CD14-positive monocyte (primary cell): ENCODE measurements at regions not wholly inside any gene's neighbourhood (a gene's known extent, or its start where the extent isn't known, plus 50 kb on each side); places are given as distances from the start of the nearest gene placed in this dataset.

ENCODE experiments used
- DNase-seq, 3 donors: peaks; one replicate each; pipeline ENCODE4 v3.0.0-alpha.2; 2011 to 2022
- H2AFZ ChIP-seq: 2 replicates; pipeline ENCODE4 v1.6.0; 2012; ENCODE audit warnings: mild to moderate bottlenecking, low read depth, low read length, inconsistent platforms; ENCODE audit not compliant: insufficient read depth, poor library complexity, severe bottlenecking
- H3K27ac ChIP-seq, 2 donors: 1 replicate in 1 of 2; 2 replicates in 1 of 2; pipeline ENCODE4 v1.5.1; 2012 to 2013; ENCODE audit warnings: low read length in 2 of 2, control low read depth in 1 of 2, inconsistent platforms in 1 of 2, low read depth in 1 of 2, mild to moderate bottlenecking in 1 of 2
- H3K27me3 ChIP-seq, 2 donors: one replicate each; pipeline versions ENCODE4 v1.6.0 to v1.6.1; 2011 to 2013; ENCODE audit warnings: low read length in 2 of 2; ENCODE audit not compliant: control insufficient read depth in 2 of 2, insufficient read depth in 2 of 2
- H3K36me3 ChIP-seq, 2 donors: replicated peaks in 1 of 2; 1 replicate in 1 of 2; 2 replicates in 1 of 2; pipeline versions ENCODE4 v1.5.1 to v1.6.1; 2012 to 2013; ENCODE audit warnings: low read length in 2 of 2, control low read depth in 1 of 2, inconsistent platforms in 1 of 2, mild to moderate bottlenecking in 1 of 2; ENCODE audit not compliant: insufficient read depth in 2 of 2, control insufficient read depth in 1 of 2
- H3K4me1 ChIP-seq, 2 donors: 1 replicate in 1 of 2; 2 replicates in 1 of 2; pipeline versions ENCODE4 v1.5.1 to v1.6.1; 2012 to 2013; ENCODE audit warnings: low read length in 2 of 2, control low read depth in 1 of 2, inconsistent platforms in 1 of 2, mild to moderate bottlenecking in 1 of 2, moderate library complexity in 1 of 2; ENCODE audit not compliant: insufficient read depth in 2 of 2, control insufficient read depth in 1 of 2
- H3K4me2 ChIP-seq: replicated peaks from 2 replicates; pipeline ENCODE3; 2012; ENCODE audit warnings: low read length, moderate library complexity, mild to moderate bottlenecking; ENCODE audit not compliant: poor library complexity, severe bottlenecking; ENCODE audit errors: extremely low read depth
- H3K4me3 ChIP-seq, 3 experiments: fragments of 200-600 bp in 1 of 3; sonication (generic) in 1 of 3; replicated peaks in 1 of 3; 1 replicate in 2 of 3; 2 replicates in 1 of 3; pipeline ENCODE4 v1.5.1; 2011 to 2013; ENCODE audit warnings: low read length in 3 of 3, mild to moderate bottlenecking in 3 of 3, control low read depth in 2 of 3, low read depth in 2 of 3, inconsistent platforms in 1 of 3, moderate library complexity in 1 of 3
- H3K79me2 ChIP-seq: 2 replicates; pipeline ENCODE4 v1.6.0; 2012; ENCODE audit warnings: mild to moderate bottlenecking, control low read depth, inconsistent platforms, low read length, moderate library complexity; ENCODE audit not compliant: insufficient read depth
- H3K9ac ChIP-seq: 2 replicates; pipeline ENCODE4 v1.6.0; 2017; ENCODE audit warnings: low read length, mild to moderate bottlenecking; ENCODE audit not compliant: insufficient read depth, poor library complexity, severe bottlenecking
- H3K9me3 ChIP-seq, 2 donors: replicated peaks in 1 of 2; 1 replicate in 1 of 2; 2 replicates in 1 of 2; pipeline versions ENCODE4 v1.5.1 to v1.6.1; 2012 to 2013; ENCODE audit warnings: low read length in 2 of 2, control low read depth in 1 of 2; ENCODE audit not compliant: control insufficient read depth in 1 of 2, insufficient read depth in 1 of 2
- H4K20me1 ChIP-seq: 2 replicates; pipeline ENCODE4 v1.6.0; 2012; ENCODE audit warnings: mild to moderate bottlenecking, low read length, control low read depth, moderate library complexity; ENCODE audit not compliant: insufficient read depth
- H3K27ac Mint-ChIP-seq, 7 donors: one replicate each; pipeline ENCODE4 v1.8.0; 2020; ENCODE audit warnings: mild to moderate bottlenecking in 7 of 7, mixed read lengths in 7 of 7, moderate library complexity in 6 of 7, inconsistent platforms in 2 of 7
- H3K27me3 Mint-ChIP-seq, 3 donors: one replicate each; pipeline ENCODE4 v1.8.0; 2021 to 2022; ENCODE audit warnings: low read depth in 3 of 3, mild to moderate bottlenecking in 3 of 3, mixed read lengths in 3 of 3, moderate library complexity in 3 of 3, inconsistent platforms in 1 of 3
- H3K36me3 Mint-ChIP-seq, 2 donors: one replicate each; pipeline ENCODE4 v1.8.0; 2020; ENCODE audit warnings: mixed read lengths in 2 of 2, inconsistent platforms in 1 of 2, mild to moderate bottlenecking in 1 of 2
- H3K4me1 Mint-ChIP-seq: one replicate; pipeline ENCODE4 v1.8.0; 2020; ENCODE audit warnings: mild to moderate bottlenecking, mixed read lengths
- H3K4me3 Mint-ChIP-seq, 2 donors: one replicate each; pipeline ENCODE4 v1.8.0; 2020; ENCODE audit warnings: mild to moderate bottlenecking in 2 of 2, mixed read lengths in 2 of 2, moderate library complexity in 1 of 2
- H3K9me3 Mint-ChIP-seq, 7 donors: one replicate each; pipeline ENCODE4 v1.8.0; 2020 to 2022; ENCODE audit warnings: mixed read lengths in 7 of 7, mild to moderate bottlenecking in 6 of 7, moderate library complexity in 6 of 7, inconsistent platforms in 2 of 7
- WGBS: methylation state at CpG from one replicate; pipeline ENCODE4 v1.1.5; 2013; ENCODE audit warnings: missing lambda C conversion rate; ENCODE audit not compliant: insufficient coverage; 5-methylcytosine and 5-hydroxymethylcytosine counted together
- intact Hi-C, 2 donors: fragments of 100-400 bp; cut with micrococcal nuclease; formaldehyde crosslinking; loops; one replicate each; pipeline versions ENCODE4 v1.15.0 to v1.15.1; 2023
- TF ChIP-seq, protein P1 (sequence below): fragments of 200-600 bp; IDR thresholded peaks from one replicate; pipeline ENCODE4 v1.8.0; 2022; ENCODE audit warnings: antibody characterized with exemption, mild to moderate bottlenecking

GRCh38 chr15:69600556-69601085 is 148.0 kb downstream of the RPLP1 start:
- Histone ChIP-seq H3K4me2 (no peak overlapping the region), H3K36me3 (no peaks in the 10 kb centered on the region), H3K27ac (no peak overlapping the region), H4K20me1 (no peaks in the 10 kb centered on the region), H3K79me2 (no peaks in the 10 kb centered on the region), H3K27me3 (no peaks in the 10 kb centered on the region), H3K4me1 (peaks cover 21 to 28% of the 10 kb centered on the region in 2 donors), H3K9me3 (no peaks in the 10 kb centered on the region), H3K9ac (no peak overlapping the region), H3K4me3 (no peak overlapping the region), H2AFZ (no peak overlapping the region)
- peaks cover 9 to 20% (median 15%) of the 10 kb centered on the region in 3 donors for H3K27me3 Mint-ChIP-seq
- H3K4me1 Mint-ChIP-seq: peaks cover 26% of the 10 kb centered on the region
- TF ChIP-seq, protein P1, sequence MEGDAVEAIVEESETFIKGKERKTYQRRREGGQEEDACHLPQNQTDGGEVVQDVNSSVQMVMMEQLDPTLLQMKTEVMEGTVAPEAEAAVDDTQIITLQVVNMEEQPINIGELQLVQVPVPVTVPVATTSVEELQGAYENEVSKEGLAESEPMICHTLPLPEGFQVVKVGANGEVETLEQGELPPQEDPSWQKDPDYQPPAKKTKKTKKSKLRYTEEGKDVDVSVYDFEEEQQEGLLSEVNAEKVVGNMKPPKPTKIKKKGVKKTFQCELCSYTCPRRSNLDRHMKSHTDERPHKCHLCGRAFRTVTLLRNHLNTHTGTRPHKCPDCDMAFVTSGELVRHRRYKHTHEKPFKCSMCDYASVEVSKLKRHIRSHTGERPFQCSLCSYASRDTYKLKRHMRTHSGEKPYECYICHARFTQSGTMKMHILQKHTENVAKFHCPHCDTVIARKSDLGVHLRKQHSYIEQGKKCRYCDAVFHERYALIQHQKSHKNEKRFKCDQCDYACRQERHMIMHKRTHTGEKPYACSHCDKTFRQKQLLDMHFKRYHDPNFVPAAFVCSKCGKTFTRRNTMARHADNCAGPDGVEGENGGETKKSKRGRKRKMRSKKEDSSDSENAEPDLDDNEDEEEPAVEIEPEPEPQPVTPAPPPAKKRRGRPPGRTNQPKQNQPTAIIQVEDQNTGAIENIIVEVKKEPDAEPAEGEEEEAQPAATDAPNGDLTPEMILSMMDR: no peak
- DNase-seq: no peak
- H3K27ac Mint-ChIP-seq: peak overlapping the region in 1 of 7 donors; percentile 13
- peaks cover 0 to 5% of the 10 kb centered on the region in 2 donors for H3K36me3 Mint-ChIP-seq
- H3K9me3 Mint-ChIP-seq: peaks cover 0 to 1% (median 0%) of the 10 kb centered on the region in 7 donors
- 96% methylated on average over 3 of the region's 3 CpGs for WGBS
- no peak overlapping the region for H3K4me3 Mint-ChIP-seq
- intact Hi-C loops: no loop called here

- Mint-ChIP-seq H3K4me3 (no peak overlapping the region), H3K9me3 (peaks cover 0 to 1% (median 0%) of the 10 kb centered on the region in 7 donors), H3K36me3 (peaks cover 3 to 6% of the 10 kb centered on the region in 2 donors), H3K27ac (no peak overlapping the region), H3K27me3 (peaks cover 8 to 22% (median 15%) of the 10 kb centered on the region in 3 donors), H3K4me1 (peaks cover 34% of the 10 kb centered on the region)
- TF ChIP-seq, protein P1: no peak
- DNase-seq: no peak
- Histone ChIP-seq H3K4me3 (no peak overlapping the region), H3K9me3 (no peaks in the 10 kb centered on the region), H3K27me3 (no peaks in the 10 kb centered on the region), H4K20me1 (no peaks in the 10 kb centered on the region), H3K4me1 (peaks cover 32 to 36% of the 10 kb centered on the region in 2 donors), H3K36me3 (no peaks in the 10 kb centered on the region), H3K27ac (no peak overlapping the region), H2AFZ (no peak overlapping the region), H3K4me2 (no peak overlapping the region), H3K9ac (no peak overlapping the region), H3K79me2 (no peaks in the 10 kb centered on the region)
- WGBS: 100% methylated on average over 4 of the region's 7 CpGs
- intact Hi-C loops: no loop called here
Measured at GRCh38 chr15:69601711-69602504, 149.3 kb downstream of the RPLP1 start.
